AG10803 (cell line): ENCODE measurements at regions not wholly inside any gene's neighbourhood (a gene's known extent, or its start where the extent isn't known, plus 50 kb on each side); places are given as distances from the start of the nearest gene placed in this dataset.

Experiments used
- DNase-seq: peaks from one replicate; pipeline ENCODE4 v3.0.0; 2010; ENCODE audit warnings: low read depth
- H3K4me3 ChIP-seq: 2 replicates; pipeline ENCODE4 v1.5.1; 2011; ENCODE audit warnings: mild to moderate bottlenecking, low read length, control low read depth
- CTCF ChIP-seq: conservative IDR thresholded peaks from 2 replicates; pipeline ENCODE4 v1.5.1; 2011; ENCODE audit warnings: mild to moderate bottlenecking, low read length, control low read depth, inconsistent platforms

- DNase-seq, result no peak
- no peak for TF ChIP-seq CTCF
- H3K4me3 ChIP-seq, result no peak overlapping the region
Measured at GRCh38 chr4:27463816-27464215, 603.2 kb downstream of the STIM2 start.

- H3K4me3 ChIP-seq, result no peak overlapping the region
- TF ChIP-seq CTCF, result no peak
- no peak for DNase-seq
Measured at GRCh38 chr4:27467351-27467750, 606.7 kb downstream of the STIM2 start.

GRCh38 chr4:27472364-27472763, 611.7 kb downstream of the STIM2 start:
- H3K4me3 ChIP-seq, result no peak overlapping the region
- TF ChIP-seq CTCF, result no peak

GRCh38 chr4:27474691-27475090, 614.0 kb downstream of the STIM2 start:
- TF ChIP-seq CTCF, result no peak
- no peak overlapping the region for H3K4me3 ChIP-seq
- DNase-seq, result no peak

More at GRCh38 chr4:27472364-27472763, 611.7 kb downstream of the STIM2 start:
- no peak for DNase-seq

GRCh38 chr4:27484216-27484615, 623.6 kb downstream of the STIM2 start:
- no peak for TF ChIP-seq CTCF
- no peak for DNase-seq
- H3K4me3 ChIP-seq, result no peak overlapping the region

- TF ChIP-seq CTCF, result no peak
- no peak for DNase-seq
- H3K4me3 ChIP-seq, result no peak overlapping the region
Measured at GRCh38 chr4:27490315-27490714, 629.7 kb downstream of the STIM2 start.

GRCh38 chr4:27490766-27491165, 630.1 kb downstream of the STIM2 start:
- TF ChIP-seq CTCF, result no peak
- H3K4me3 ChIP-seq, result no peak overlapping the region
- DNase-seq, result no peak
